HPDE6-E6E7 (cell line): ENCODE measurements at regions not wholly inside any gene's neighbourhood (a gene's known extent, or its start where the extent isn't known, plus 50 kb on each side); places are given as distances from the start of the nearest gene placed in this dataset.
"Not testable (repeated sequence)": the region's sequence is repeated elsewhere in the genome, so short reads cannot be mapped to it uniquely, and the experiment has no call there.

Source experiments
- DNase-seq: peaks from one replicate; pipeline ENCODE4 v3.0.0; 2011; ENCODE audit warnings: missing footprints; ENCODE audit errors: extremely low spot score

GRCh38 chr1:170789063-170789462 is 125.1 kb downstream of the PRRX1 start:
- no peak for DNase-seq

DNA sequence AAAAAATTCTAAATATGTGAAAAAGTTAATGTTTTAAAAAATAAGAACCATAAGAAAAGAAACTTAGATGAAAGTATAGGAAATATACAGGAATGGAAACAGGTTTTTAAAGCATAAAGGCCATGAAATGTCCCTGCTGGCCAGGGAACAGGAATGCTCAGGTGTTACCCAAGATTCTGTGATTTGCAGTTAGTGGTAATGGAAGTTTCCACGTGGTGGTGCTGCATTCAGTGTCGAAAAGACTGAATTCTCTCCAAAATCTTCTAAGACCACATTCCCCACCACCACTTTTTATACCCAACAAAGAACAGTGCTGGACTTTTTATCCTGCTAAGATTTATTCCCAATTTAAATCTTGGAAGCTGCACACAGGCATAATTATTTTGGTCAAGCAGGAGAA is 126.2 kb downstream of the PRRX1 start:
- no peak for DNase-seq

- DNase-seq = no peak
Measured at GRCh38 chr1:170790651-170791071, 126.7 kb downstream of the PRRX1 start.

GRCh38 chr1:170791941-170792340 is 128.0 kb downstream of the PRRX1 start:
- DNase-seq = no peak

- DNase-seq = no peak
Measured at GRCh38 chr1:170800265-170800664, 135.1 kb upstream of the MROH9 start.

DNA sequence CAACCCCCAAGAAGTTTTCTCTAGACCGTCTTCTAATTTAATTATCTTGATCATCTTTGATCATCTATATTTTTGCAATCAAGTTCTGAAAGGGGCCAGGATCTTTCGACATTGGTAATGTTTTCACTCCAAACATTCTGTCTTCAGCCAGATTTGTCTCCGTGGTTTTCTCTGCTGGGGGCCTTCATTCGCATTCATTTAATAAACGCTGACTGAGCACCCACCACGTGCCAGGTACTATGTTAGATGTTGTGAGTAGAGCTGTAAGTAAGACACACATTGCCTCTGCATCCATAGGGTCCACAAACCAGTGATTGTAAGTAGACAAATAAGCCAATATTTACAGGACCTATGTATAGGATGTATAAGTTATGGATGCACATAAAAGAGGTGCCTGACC is 134.5 kb upstream of the MROH9 start:
- DNase-seq = no peak

- DNase-seq = no peak
Measured at GRCh38 chr1:170803711-170804110, 131.6 kb upstream of the MROH9 start.

GRCh38 chr1:170804419-170804818 is 130.9 kb upstream of the MROH9 start:
- no peak for DNase-seq

GRCh38 chr1:170804879-170805278 is 130.5 kb upstream of the MROH9 start:
- DNase-seq = no peak

DNA sequence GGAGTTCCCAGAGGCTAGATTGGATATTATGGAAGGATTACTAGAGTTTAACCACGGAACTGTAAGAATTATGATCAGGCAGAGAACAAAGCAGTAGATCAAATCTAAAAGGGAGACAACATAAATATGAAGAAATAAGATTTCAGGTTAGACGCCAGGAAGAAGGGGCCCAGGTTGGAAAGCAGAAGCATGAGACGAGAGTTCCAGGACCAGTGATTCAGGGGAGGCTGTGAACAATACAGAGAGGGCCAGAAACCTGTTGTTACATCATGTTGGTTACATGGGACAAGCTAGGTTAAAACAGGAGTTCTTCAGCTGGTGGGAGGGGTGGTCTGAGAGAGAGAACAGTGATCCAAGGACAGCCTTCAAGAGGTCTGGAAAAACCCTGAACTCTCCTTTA is 128.4 kb upstream of the MROH9 start:
- no peak for DNase-seq

- peak; percentile 2 for DNase-seq
Measured at GRCh38 chr1:170807432-170807831, 127.9 kb upstream of the MROH9 start.

DNA sequence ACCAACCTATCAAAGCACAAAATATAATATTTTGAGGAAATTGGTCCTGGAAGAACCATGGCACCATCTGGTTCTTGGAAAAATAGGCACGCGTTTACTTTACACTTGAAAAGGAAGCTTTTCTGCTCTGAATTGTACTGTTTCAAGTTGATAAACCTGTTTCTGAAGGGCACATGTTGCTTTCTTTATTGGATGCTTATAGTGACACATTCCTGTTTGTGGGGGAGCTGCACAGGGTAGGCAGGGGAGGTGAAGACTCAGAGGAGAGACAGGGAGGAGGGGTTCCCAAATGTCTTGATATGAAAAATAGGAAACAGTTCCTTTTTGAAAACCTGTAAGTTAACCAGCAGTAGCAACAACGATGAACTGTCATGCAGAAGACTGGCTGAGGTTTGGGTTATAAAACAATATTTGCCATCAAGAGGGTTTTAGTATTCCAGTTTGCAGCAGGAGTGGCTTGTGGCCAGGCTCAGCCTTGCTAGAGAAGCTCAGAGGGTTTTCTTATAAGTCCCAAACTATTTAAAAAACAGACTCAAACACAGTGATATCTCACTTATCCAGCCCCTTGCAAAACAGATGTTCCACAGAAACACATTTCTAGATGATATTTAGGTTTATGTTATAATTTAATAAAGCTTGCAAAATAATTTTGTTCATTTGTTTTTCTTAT is 127.0 kb upstream of the MROH9 start:
- DNase-seq = no peak

GRCh38 chr1:170811013-170811412 is 124.3 kb upstream of the MROH9 start:
- DNase-seq = not testable (repeated sequence)

DNA sequence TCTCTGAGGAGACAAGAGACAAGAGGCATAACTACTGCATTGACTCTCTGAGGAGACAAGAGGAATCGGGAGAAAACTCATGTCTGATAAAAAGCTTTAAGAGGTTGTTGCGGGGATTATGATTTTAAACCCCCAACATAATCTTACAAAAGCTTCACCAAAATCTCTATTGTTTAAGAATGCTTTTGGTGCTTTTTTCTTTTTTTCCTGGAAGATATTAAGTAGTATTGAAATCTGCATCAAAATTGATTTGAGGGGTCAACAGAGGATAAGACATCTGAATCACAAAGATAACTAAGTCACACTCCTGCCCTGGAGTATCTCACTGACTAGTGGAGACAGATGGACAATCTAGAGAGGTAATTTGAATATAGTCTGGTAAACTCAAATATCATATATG is 115.6 kb upstream of the MROH9 start:
- no peak for DNase-seq

DNA sequence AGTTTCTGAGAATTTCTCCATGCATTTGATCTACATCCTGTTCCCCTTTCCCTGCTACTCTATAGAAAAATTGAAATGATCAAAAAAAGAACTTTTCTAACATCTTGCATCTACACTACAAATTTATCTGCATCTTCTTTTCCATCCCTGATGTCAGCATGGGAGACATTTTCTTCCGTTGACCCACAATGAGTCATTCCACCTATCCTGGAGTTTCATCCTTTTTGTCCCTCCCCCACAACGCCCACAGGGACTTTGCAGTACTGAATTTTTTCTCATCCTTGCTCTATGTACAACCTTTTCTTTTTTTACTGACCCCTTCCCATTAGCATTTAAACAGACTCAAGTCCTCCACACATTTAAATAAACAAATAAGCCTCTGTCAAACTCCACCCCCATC is 112.2 kb upstream of the MROH9 start:
- DNase-seq = no peak

GRCh38 chr1:170831276-170831675 is 104.1 kb upstream of the MROH9 start:
- DNase-seq = no peak

DNA sequence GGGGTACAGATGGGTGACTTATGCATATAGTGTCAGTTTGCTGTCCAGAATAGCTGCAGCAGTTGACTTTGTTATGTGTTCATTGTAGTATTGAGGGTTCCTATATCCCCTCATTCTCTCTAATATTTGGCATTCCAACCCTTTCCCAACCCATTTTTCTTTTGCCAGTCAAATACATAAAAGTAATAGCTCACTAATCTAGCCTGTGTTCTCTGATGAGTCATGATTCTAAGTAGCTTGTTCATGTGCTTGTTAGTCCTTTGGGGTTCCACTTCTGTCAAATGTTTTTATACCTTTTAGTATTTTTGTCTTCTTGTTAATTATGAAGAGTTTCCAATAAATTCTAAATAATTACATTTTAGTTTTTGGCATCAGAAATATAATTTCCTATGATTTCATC is 99.2 kb upstream of the MROH9 start:
- no peak for DNase-seq

DNA sequence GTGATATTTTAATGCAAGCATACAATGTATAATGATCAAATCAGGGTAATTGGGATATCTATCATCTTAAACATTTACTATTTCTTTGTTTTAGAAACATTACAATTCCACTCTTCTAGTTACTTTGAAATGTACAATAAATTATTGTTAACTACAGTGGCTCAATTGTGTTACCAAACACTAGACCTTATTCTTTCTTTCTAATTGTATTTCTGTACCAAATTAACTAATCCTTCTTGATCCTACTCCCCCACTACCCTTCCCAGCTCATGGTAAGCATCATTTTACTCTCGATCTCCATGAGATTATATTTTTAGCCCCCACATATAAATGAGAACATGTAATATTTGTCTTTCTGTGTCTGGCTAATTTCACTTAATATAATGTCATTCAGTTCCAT is 95.0 kb upstream of the MROH9 start:
- DNase-seq = no peak

DNA sequence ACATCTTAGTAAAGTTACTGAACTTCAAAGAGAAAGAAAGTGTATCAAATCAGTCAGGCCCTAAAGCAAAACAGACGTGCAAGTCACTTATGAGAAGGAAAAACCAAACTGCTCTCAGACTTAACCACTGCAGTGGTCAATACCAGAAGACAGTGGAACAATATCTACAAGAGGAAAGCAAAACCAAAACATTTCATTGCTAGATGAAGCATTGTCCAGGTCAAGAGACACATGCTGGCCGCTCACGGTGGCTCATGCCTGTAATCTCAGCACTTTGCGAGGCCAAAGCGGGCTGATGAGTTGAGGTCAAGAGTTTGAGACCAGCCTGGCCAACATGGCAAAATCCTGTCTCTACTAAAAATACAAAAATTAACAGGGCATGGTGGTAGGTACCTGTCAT is 82.0 kb upstream of the MROH9 start:
- no peak for DNase-seq

DNA sequence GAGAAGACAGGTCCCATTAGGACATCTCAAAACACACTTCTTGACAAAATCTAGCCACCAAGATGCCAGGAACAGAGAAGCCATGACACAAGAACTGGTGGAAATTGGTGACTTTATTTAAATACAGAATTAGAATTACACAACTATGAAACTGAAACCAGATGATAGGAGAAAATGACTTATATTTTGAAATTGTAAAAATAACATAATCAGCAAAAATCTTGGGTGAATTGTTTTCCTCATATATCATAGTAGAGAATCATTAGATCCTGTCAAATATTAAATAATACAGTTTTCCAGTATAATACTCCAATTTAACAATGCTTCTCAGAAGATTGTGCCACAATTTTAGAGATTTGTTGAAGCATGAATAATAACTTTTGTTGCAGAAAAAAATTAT is 81.5 kb upstream of the MROH9 start:
- DNase-seq = no peak

- DNase-seq = no peak
Measured at GRCh38 chr1:170854677-170855076, 80.7 kb upstream of the MROH9 start.

- DNase-seq = no peak
Measured at GRCh38 chr1:170856455-170856854, 78.9 kb upstream of the MROH9 start.

DNA sequence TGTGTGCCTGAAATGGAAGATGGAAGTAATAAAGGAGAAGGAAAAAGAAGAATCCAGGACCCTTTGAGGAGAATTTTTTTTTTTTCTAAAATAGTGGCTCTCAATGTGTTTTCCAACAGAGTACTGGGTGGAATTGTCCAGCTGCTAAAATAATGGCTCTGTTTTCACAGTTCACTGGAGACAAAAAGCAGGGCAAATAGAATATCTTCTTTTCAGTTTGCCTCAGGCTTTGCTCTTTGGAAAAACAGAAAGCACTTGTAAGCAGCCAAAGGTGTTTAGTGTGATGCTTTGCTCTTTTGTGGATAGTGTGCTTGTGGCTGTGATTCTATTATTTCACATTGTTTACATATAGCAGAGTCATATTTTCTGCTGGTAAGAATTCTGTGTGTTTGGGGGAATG is 77.4 kb upstream of the MROH9 start:
- DNase-seq = no peak

DNA sequence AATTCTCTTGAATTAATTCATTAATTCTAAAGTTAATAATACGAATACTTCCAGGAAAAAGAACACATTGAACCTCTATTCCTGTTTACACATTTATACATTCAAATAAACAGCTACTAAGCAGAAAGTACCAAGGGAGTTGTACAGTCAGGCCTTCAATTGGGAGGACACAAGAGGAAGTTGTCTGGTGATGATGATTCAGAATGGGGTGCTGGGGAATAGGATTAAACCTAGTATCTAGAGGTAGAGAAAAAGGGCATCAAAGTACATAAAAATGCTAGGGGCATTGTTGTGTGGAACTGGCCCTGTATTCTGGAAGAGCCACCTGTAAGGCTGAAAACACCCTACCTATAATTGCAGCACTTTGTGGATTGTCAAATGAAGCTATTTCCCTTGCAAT is 71.7 kb upstream of the MROH9 start:
- no peak for DNase-seq
